IMR-90 (cell line): ENCODE measurements at regions not wholly inside any gene's neighbourhood (a gene's known extent, or its start where the extent isn't known, plus 50 kb on each side); places are given as distances from the start of the nearest gene placed in this dataset.

ENCODE experiments used
- ATAC-seq: fragments of 200-7000 bp; cut with Tn5 transposase; 2 replicates; pipeline ENCODE4 v1.9.1; 2020; ENCODE audit warnings: low read depth, mild to moderate bottlenecking, moderate library complexity
- BruUV-seq: library from RNA; stranded (reverse); fragments of 400-500 nt; replicated peaks from 2 replicates; lab custom pipeline; 2021; lab: Mats Ljungman, UMichigan
- CTCF ChIA-PET: fragments of 300-600 bp; formaldehyde crosslinking; extraction: SDS; loops from one replicate; lab custom pipeline; 2021; ENCODE audit warnings: antibody characterized with exemption; lab: Yijun Ruan, JAX
- POLR2A ChIA-PET: fragments of 300-600 bp; sonication (Branson Sonifier 250); formaldehyde crosslinking; loops from one replicate; lab custom pipeline; 2022; ENCODE audit warnings: antibody characterized with exemption; ENCODE audit not compliant: unreplicated experiment; lab: Charles Lee
- DNase-seq: peaks from one replicate; pipeline ENCODE4 v3.0.0; 2013
- H2AFZ ChIP-seq: replicated peaks from 2 replicates; pipeline ENCODE3; 2013; ENCODE audit warnings: low read length, mild to moderate bottlenecking; ENCODE audit not compliant: poor library complexity
- H2AK5ac ChIP-seq: 2 replicates; pipeline ENCODE4 v1.6.1; 2013; ENCODE audit warnings: low read depth, low read length, inconsistent platforms
- H2AK9ac ChIP-seq: replicated peaks from 2 replicates; pipeline ENCODE3; 2013; ENCODE audit warnings: mild to moderate bottlenecking, low read depth, low read length, moderate library complexity; ENCODE audit not compliant: poor library complexity
- H2BK120ac ChIP-seq: 2 replicates; pipeline ENCODE4 v1.6.1; 2013; ENCODE audit warnings: low read depth, low read length, inconsistent platforms
- H2BK15ac ChIP-seq: 3 replicates; pipeline ENCODE4 v1.6.1; 2013; ENCODE audit warnings: low read depth, low read length, inconsistent platforms
- H2BK20ac ChIP-seq: 2 replicates; pipeline ENCODE4 v1.6.1; 2013; ENCODE audit warnings: low read depth, mild to moderate bottlenecking, inconsistent platforms, low read length, moderate library complexity
- H2BK5ac ChIP-seq: 2 replicates; pipeline ENCODE4 v1.6.1; 2013; ENCODE audit warnings: mild to moderate bottlenecking, low read depth, low read length, inconsistent platforms; ENCODE audit not compliant: poor library complexity, severe bottlenecking
- H3K14ac ChIP-seq: replicated peaks from 2 replicates; pipeline ENCODE4 v1.6.1; 2013; ENCODE audit warnings: low read depth, low read length, inconsistent platforms
- H3K18ac ChIP-seq: 2 replicates; pipeline ENCODE4 v1.6.1; 2013; ENCODE audit warnings: low read depth, low read length, control low read depth
- H3K23ac ChIP-seq: 2 replicates; pipeline ENCODE4 v1.6.1; 2013; ENCODE audit warnings: low read depth, low read length, inconsistent platforms
- H3K27ac ChIP-seq: 2 replicates; pipeline ENCODE4 v1.5.1; 2013; ENCODE audit warnings: mild to moderate bottlenecking, control low read depth, low read length; ENCODE audit not compliant: insufficient read depth
- H3K27me3 ChIP-seq: 2 replicates; pipeline ENCODE4 v1.6.1; 2013; ENCODE audit warnings: low read length; ENCODE audit not compliant: control insufficient read depth, insufficient read depth
- H3K36me3 ChIP-seq: 2 replicates; pipeline ENCODE4 v1.6.1; 2013; ENCODE audit warnings: low read length, mixed read lengths; ENCODE audit not compliant: control insufficient read depth, insufficient read depth
- H3K4ac ChIP-seq: 2 replicates; pipeline ENCODE4 v1.6.1; 2013; ENCODE audit warnings: low read depth, low read length, inconsistent platforms
- H3K4me1 ChIP-seq: 2 replicates; pipeline ENCODE4 v1.6.1; 2013; ENCODE audit warnings: low read length, mixed read lengths; ENCODE audit not compliant: control insufficient read depth, insufficient read depth
- H3K4me2 ChIP-seq: 2 replicates; pipeline ENCODE4 v1.6.1; 2013; ENCODE audit warnings: low read depth, mild to moderate bottlenecking, control low read depth, low read length, moderate library complexity
- H3K4me3 ChIP-seq: 2 replicates; pipeline ENCODE4 v1.5.1; 2013; ENCODE audit warnings: low read depth, mild to moderate bottlenecking, control low read depth, low read length, moderate library complexity; ENCODE audit not compliant: insufficient read depth
- H3K56ac ChIP-seq: 2 replicates; pipeline ENCODE4 v1.6.1; 2013; ENCODE audit warnings: low read length, inconsistent platforms; ENCODE audit not compliant: insufficient read depth; ENCODE audit errors: extremely low read depth
- H3K79me1 ChIP-seq, 2 experiments: 2 replicates each; pipeline ENCODE4 v1.6.1; 2013; ENCODE audit warnings: low read length in 2 of 2, inconsistent platforms in 1 of 2, low read depth in 1 of 2
- H3K9ac ChIP-seq: 2 replicates; pipeline ENCODE4 v1.6.1; 2013; ENCODE audit warnings: low read depth, low read length, control low read depth
- H3K9me1 ChIP-seq: 2 replicates; pipeline ENCODE4 v1.6.1; 2013; ENCODE audit warnings: low read length, inconsistent platforms; ENCODE audit not compliant: insufficient read depth
- H3K9me3 ChIP-seq: 2 replicates; pipeline ENCODE4 v1.6.1; 2013; ENCODE audit warnings: low read length; ENCODE audit not compliant: control insufficient read depth, insufficient read depth
- H4K20me1 ChIP-seq: 2 replicates; pipeline ENCODE4 v1.6.1; 2013; ENCODE audit warnings: low read length, inconsistent platforms; ENCODE audit not compliant: insufficient read depth
- H4K5ac ChIP-seq: 2 replicates; pipeline ENCODE4 v1.6.1; 2013; ENCODE audit warnings: mild to moderate bottlenecking, low read depth, low read length, control low read depth
- H4K8ac ChIP-seq, 2 experiments: 2 replicates each; pipeline ENCODE4 v1.6.1; 2013; ENCODE audit warnings: low read depth in 2 of 2, low read length in 2 of 2, control low read depth in 1 of 2, inconsistent platforms in 1 of 2
- H4K91ac ChIP-seq: 2 replicates; pipeline ENCODE4 v1.6.1; 2013; ENCODE audit warnings: low read depth, low read length, inconsistent platforms; ENCODE audit not compliant: insufficient read depth
- BHLHE40 ChIP-seq: fragments of 150-350 bp; IDR thresholded peaks from 2 replicates; pipeline ENCODE4 v1.6.1; 2016; ENCODE audit warnings: mild to moderate bottlenecking, low read depth, low read length
- CEBPB ChIP-seq: IDR thresholded peaks from 2 replicates; pipeline ENCODE4 v1.6.1; 2012; ENCODE audit warnings: low read depth, low read length, improper control_type of control experiment
- CHD1 ChIP-seq: IDR thresholded peaks from 2 replicates; pipeline ENCODE4 v1.6.1; 2012; ENCODE audit warnings: low read depth, low read length, improper control_type of control experiment
- CTCF ChIP-seq: conservative IDR thresholded peaks from 2 replicates; pipeline ENCODE4 v1.5.1; 2012; ENCODE audit warnings: mild to moderate bottlenecking, low read depth, low read length, improper control_type of control experiment
- ELK1 ChIP-seq: fragments of 150-350 bp; IDR thresholded peaks from 2 replicates; pipeline ENCODE4 v1.6.1; 2016; ENCODE audit warnings: low read depth, mild to moderate bottlenecking, low read length, moderate library complexity, borderline replicate concordance
- FOS ChIP-seq: fragments of 150-350 bp; IDR thresholded peaks from 2 replicates; pipeline ENCODE4 v1.6.1; 2016; ENCODE audit warnings: low read depth, low read length
- MAFK ChIP-seq: IDR thresholded peaks from 2 replicates; pipeline ENCODE4 v1.6.1; 2012; ENCODE audit warnings: low read depth, low read length, improper control_type of control experiment
- MAZ ChIP-seq: IDR thresholded peaks from 2 replicates; pipeline ENCODE4 v1.6.1; 2012; ENCODE audit warnings: low read depth, mild to moderate bottlenecking, low read length, improper control_type of control experiment, moderate library complexity, borderline replicate concordance
- MXI1 ChIP-seq: IDR thresholded peaks from 2 replicates; pipeline ENCODE4 v1.6.1; 2012; ENCODE audit warnings: low read depth, mild to moderate bottlenecking, low read length, moderate library complexity, borderline replicate concordance
- NFE2L2 ChIP-seq: fragments of 150-350 bp; IDR thresholded peaks from 2 replicates; pipeline ENCODE4 v1.6.1; 2016; ENCODE audit warnings: low read depth, mild to moderate bottlenecking, low read length
- POLR2A ChIP-seq: IDR thresholded peaks from 2 replicates; pipeline ENCODE4 v1.6.1; 2012; ENCODE audit warnings: mild to moderate bottlenecking, low read depth, low read length
- RAD21 ChIP-seq: IDR thresholded peaks from 2 replicates; pipeline ENCODE4 v1.6.1; 2012; ENCODE audit warnings: low read length, improper control_type of control experiment
- RFX5 ChIP-seq: IDR thresholded peaks from 2 replicates; pipeline ENCODE4 v1.8.0; 2012; ENCODE audit warnings: low read depth, mild to moderate bottlenecking, low read length, moderate library complexity
- WGBS, 2 experiments: methylation state at CpG; one replicate each; pipeline versions ENCODE4 v1.1.5 to v1.1.7; 2013; ENCODE audit warnings: missing lambda C conversion rate in 2 of 2; ENCODE audit not compliant: insufficient read length in 1 of 2; ENCODE audit errors: extremely low coverage in 2 of 2; 5-methylcytosine and 5-hydroxymethylcytosine counted together
- dilution Hi-C: fragments of 300-500 bp; cut with HindIII; formaldehyde crosslinking; loops from one replicate; pipeline ENCODE4 v1.14.3; 2018; ENCODE audit warnings: low sequenced_read_pairs; ENCODE audit not compliant: unreplicated experiment
- in situ Hi-C: fragments of 300-500 bp; cut with MboI; formaldehyde crosslinking; loops from 3 replicates; pipeline ENCODE4 v1.14.3; 2019; ENCODE audit warnings: low sequenced_read_pairs, inconsistent platforms, mixed read lengths
- intact Hi-C: fragments of 100-400 bp; cut with micrococcal nuclease; formaldehyde crosslinking; loops from 2 replicates; pipeline ENCODE4 v1.10.0; 2022
- TF ChIP-seq, protein P1 (sequence below): fragments of 150-350 bp; IDR thresholded peaks from 2 replicates; pipeline ENCODE4 v1.6.1; 2017; ENCODE audit warnings: mild to moderate bottlenecking, antibody characterized with exemption, low read length, low read depth

DNA sequence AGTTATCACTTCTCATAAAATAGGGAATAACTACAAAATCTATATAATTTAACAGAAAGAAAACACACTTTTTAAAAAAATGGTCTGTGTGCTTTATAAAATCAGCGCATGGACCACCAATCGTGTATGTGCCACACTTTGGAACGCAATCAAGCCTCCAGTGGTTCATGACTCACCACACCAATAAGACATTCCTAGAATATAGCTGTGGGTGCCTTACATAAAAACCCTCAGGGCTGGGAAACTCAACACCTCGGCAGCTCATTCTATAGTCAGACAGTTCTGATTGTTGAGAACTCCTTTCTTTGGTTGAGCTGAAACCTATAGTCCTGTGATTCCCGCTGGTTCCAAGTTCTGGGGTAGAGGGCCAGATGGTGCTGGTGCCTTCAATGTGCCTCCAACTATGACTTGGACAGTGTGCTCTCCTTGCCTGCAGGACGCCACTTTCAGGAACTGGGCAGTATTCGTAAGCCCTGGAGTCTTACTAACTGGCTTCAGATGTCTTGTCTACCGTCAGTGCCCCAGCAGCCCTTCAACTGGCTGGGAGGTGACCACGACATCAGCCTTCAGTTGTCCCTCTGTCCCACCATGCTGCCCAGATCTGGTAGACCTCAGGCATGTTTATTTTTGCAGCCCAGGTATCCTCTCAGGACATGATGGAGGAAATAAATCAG is 135.7 kb upstream of the GDF10 start (continued):
- TF ChIP-seq FOS, result peak; percentile 70; the same call in 1 of the 2 replicates

DNA sequence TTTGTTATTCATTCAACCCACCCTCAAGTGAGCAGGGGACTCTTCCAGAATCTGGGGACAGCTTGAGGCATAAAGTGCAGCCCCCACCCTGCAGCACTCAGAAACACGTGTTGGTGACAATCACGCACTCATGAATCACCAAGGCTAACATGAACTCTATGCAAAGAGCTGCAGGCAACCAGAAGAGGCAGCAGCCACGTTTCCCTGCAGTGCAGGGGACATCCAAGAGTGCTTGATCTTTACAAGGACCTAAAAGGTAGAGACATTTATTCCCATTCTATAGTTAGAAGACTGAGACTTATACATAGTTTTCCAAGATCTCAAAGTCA is 135.2 kb upstream of the GDF10 start:
- Histone ChIP-seq H3K27ac (peak overlapping the region; percentile 66; the same call in 1 of the 2 replicates), H2AK9ac (no peak overlapping the region), H3K9me3 (no peaks in the 10 kb centered on the region), H3K79me1 (peaks cover 0 to 10% of the 10 kb centered on the region in 2 experiments; a peak in 2 of 4 replicates), H2BK120ac (peak overlapping the region; percentile 95), H2BK5ac (peak overlapping the region; percentile 44), H3K9me1 (peaks cover 18% of the 10 kb centered on the region), H2AK5ac (peak overlapping the region; percentile 32; the same call in 1 of the 2 replicates), H2AFZ (peak overlapping the region; percentile 58), H3K18ac (peak overlapping the region; percentile 85), H2BK15ac (peak overlapping the region; percentile 35; the same call in 2 of the 3 replicates), H3K4me1 (peaks cover 33% of the 10 kb centered on the region), H4K5ac (no peak overlapping the region), H3K27me3 (no peaks in the 10 kb centered on the region), H3K23ac (peak overlapping the region; percentile 24; the same call in 1 of the 2 replicates), H3K4ac (peak overlapping the region; percentile 75), H3K56ac (no peak overlapping the region), H3K4me2 (no peak overlapping the region), H3K4me3 (no peak overlapping the region), H3K36me3 (no peaks in the 10 kb centered on the region), H4K91ac (peak overlapping the region; percentile 27), H4K20me1 (no peaks in the 10 kb centered on the region), H3K14ac (peak overlapping the region; percentile 78), H2BK20ac (peak overlapping the region; percentile 83), H4K8ac (peak overlapping the region; percentile 21 to 29; a peak in 3 of 4 replicates), H3K9ac (no peak overlapping the region)
- intact Hi-C loops, result no loop called here
- in situ Hi-C loops, result no loop called here
- ChIA-PET POLR2A (no interaction called here), CTCF (no interaction called here)
- dilution Hi-C loops, result no loop called here
- no peak for ATAC-seq
- WGBS, 2 experiments, result no CpG with 5 or more reads among the region's 3 CpGs
- DNase-seq, result peak; percentile 28
- BruUV-seq, result no TSS peak
- TF ChIP-seq CEBPB (no peak), RFX5 (no peak), MXI1 (no peak), NFE2L2 (no peak), POLR2A (no peak), CHD1 (no peak), MAFK (no peak), RAD21 (no peak), ELK1 (no peak), MAZ (no peak), FOS (no peak), BHLHE40 (no peak), CTCF (no peak)
- TF ChIP-seq, protein P1, sequence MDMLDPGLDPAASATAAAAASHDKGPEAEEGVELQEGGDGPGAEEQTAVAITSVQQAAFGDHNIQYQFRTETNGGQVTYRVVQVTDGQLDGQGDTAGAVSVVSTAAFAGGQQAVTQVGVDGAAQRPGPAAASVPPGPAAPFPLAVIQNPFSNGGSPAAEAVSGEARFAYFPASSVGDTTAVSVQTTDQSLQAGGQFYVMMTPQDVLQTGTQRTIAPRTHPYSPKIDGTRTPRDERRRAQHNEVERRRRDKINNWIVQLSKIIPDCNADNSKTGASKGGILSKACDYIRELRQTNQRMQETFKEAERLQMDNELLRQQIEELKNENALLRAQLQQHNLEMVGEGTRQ, result no peak
